ENCODE measurements at regions not wholly inside any gene's neighbourhood (a gene's known extent, or its start where the extent isn't known, plus 50 kb on each side); places are given as distances from the start of the nearest gene placed in this dataset.

DNA sequence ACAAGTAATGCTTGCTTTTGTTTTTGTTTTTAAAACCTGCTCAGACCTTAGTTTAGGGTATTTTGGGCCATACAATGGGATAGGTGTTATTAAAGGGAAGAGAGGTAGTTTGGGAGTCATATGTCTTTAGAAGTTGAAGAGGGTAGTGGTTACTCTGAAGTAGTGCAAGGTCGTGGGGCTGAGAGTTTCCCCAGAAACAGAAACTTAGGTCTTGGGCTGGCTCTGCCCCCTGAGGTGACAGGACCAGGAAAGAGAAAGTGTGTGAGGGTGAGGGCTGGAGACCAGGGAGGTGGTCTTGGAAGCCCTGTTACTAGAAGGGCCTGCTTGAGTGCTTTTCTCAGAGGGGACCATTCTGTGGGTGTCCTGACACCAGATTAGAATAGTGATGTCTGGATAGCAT, 500.5 kb upstream of the SPHKAP start:
- TF ChIP-seq, protein P1, sequence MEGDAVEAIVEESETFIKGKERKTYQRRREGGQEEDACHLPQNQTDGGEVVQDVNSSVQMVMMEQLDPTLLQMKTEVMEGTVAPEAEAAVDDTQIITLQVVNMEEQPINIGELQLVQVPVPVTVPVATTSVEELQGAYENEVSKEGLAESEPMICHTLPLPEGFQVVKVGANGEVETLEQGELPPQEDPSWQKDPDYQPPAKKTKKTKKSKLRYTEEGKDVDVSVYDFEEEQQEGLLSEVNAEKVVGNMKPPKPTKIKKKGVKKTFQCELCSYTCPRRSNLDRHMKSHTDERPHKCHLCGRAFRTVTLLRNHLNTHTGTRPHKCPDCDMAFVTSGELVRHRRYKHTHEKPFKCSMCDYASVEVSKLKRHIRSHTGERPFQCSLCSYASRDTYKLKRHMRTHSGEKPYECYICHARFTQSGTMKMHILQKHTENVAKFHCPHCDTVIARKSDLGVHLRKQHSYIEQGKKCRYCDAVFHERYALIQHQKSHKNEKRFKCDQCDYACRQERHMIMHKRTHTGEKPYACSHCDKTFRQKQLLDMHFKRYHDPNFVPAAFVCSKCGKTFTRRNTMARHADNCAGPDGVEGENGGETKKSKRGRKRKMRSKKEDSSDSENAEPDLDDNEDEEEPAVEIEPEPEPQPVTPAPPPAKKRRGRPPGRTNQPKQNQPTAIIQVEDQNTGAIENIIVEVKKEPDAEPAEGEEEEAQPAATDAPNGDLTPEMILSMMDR (IDR thresholded peaks at IDR 0.05), result no peak
- no peak for TF ChIP-seq POLR2A (IDR thresholded peaks at IDR 0.05)

All from right lobe of liver (tissue), 4 donors.